ENCODE measurements at regions not wholly inside any gene's neighbourhood (a gene's known extent, or its start where the extent isn't known, plus 50 kb on each side); places are given as distances from the start of the nearest gene placed in this dataset.
A peak's percentile ranks its signal among the peaks of the same experiment; 100 is the strongest.

- TF ChIP-seq ZBTB43 (CRISPR knock-in tag; conservative IDR thresholded peaks at IDR 0.05) = peak; percentile 61; the same call in 1 of the 2 replicates
- no peak for TF ChIP-seq MAZ (IDR thresholded peaks at IDR 0.05; ENCODE audit: borderline replicate concordance, low read depth, low read length)
- no peak for TF ChIP-seq MAZ (CRISPR knock-in tag; IDR thresholded peaks at IDR 0.05; ENCODE audit: low read depth)
- TF ChIP-seq ZNF609 (CRISPR knock-in tag; IDR thresholded peaks at IDR 0.05; ENCODE audit: borderline replicate concordance) = 0 out of 2 replicates have a peak, but pooled peaks have one; percentile 44
- no peak for TF ChIP-seq HHEX (CRISPR knock-in tag; IDR thresholded peaks at IDR 0.05)
- TF ChIP-seq FOXM1 (CRISPR knock-in tag; IDR thresholded peaks at IDR 0.05) = no peak
- no peak for TF ChIP-seq REST (IDR thresholded peaks at IDR 0.05; ENCODE audit: borderline replicate concordance in 1 of 2, low read depth in 1 of 2, low read length in 2 of 2)
- TF ChIP-seq ZNF580 (CRISPR knock-in tag; IDR thresholded peaks at IDR 0.05; ENCODE audit: borderline replicate concordance, low read depth) = no peak
- TF ChIP-seq ISL2 (CRISPR knock-in tag; IDR thresholded peaks at IDR 0.05) = peak; percentile 91
- TF ChIP-seq PAXIP1 (CRISPR knock-in tag; conservative IDR thresholded peaks at IDR 0.05) = peak; percentile 84
- peak; percentile 33 to 85; a peak in 2 of 4 replicates for TF ChIP-seq EP300 (IDR thresholded peaks at IDR 0.05; ENCODE audit: low read depth in 2 of 2, low read length in 2 of 2)
- TF ChIP-seq EP300 (CRISPR knock-in tag; IDR thresholded peaks at IDR 0.05; ENCODE audit: borderline replicate concordance) = peak; percentile 57; the same call in 1 of the 2 replicates
- TF ChIP-seq TRIM24 (CRISPR knock-in tag; IDR thresholded peaks at IDR 0.05) = 0 out of 2 replicates have a peak, but pooled peaks have one; percentile 68
- TF ChIP-seq SUZ12 (IDR thresholded peaks at IDR 0.05; ENCODE audit: low read depth, low read length) = no peak
These were observed 116.3 kb upstream of the FN1 start (continued) for GRCh38 chr2:215552144-215552580.

Measured in HepG2 (cell line).